BJ (cell line): ENCODE measurements at regions not wholly inside any gene's neighbourhood (a gene's known extent, or its start where the extent isn't known, plus 50 kb on each side); places are given as distances from the start of the nearest gene placed in this dataset.
A peak's percentile ranks its signal among the peaks of the same experiment; 100 is the strongest.

Source experiments
- CTCF ChIA-PET: fragments of 350-600 bp; formaldehyde crosslinking; extraction: SDS; loops from one replicate; lab custom pipeline; 2021; ENCODE audit warnings: antibody characterized with exemption, inconsistent platforms; lab: Yijun Ruan, JAX
- POLR2A ChIA-PET: fragments of 300-600 bp; sonication (Branson Sonifier 250); formaldehyde crosslinking; extraction: SDS; loops from one replicate; lab custom pipeline; 2021; ENCODE audit warnings: antibody characterized with exemption; lab: Charles Lee
- DNase-seq: peaks from one replicate; pipeline ENCODE4 v3.0.0-alpha.2; 2011; ENCODE audit warnings: low read depth
- H3K27me3 ChIP-seq: 2 replicates; pipeline ENCODE4 v1.6.0; 2011; ENCODE audit warnings: low read length; ENCODE audit not compliant: control insufficient read depth, insufficient read depth
- H3K36me3 ChIP-seq: 2 replicates; pipeline ENCODE4 v1.5.1; 2011; ENCODE audit warnings: low read length; ENCODE audit not compliant: control insufficient read depth, insufficient read depth
- H3K4me3 ChIP-seq: 2 replicates; pipeline ENCODE4 v1.5.1; 2011; ENCODE audit warnings: low read depth, mild to moderate bottlenecking, control low read depth, low read length
- CTCF ChIP-seq: IDR thresholded peaks from 2 replicates; pipeline ENCODE4 v1.5.1; 2011; ENCODE audit warnings: low read depth, mild to moderate bottlenecking, control low read depth, inconsistent platforms, low read length, moderate library complexity; ENCODE audit not compliant: insufficient read depth

- CTCF ChIA-PET: interaction anchor here (0.6 to 1.0 kb wide), 2 partner anchors 19 to 211 kb away, joined by 3 read pairs; no protein-coding TSS in a partner anchor
- POLR2A ChIA-PET: no interaction called here
Measured at GRCh38 chr2:39519886-39520285, 82.8 kb upstream of the MAP4K3 start.

GRCh38 chr2:39521876-39522517 lies 84.9 kb upstream of the MAP4K3 start:
- no peak for TF ChIP-seq CTCF
- Histone ChIP-seq H3K4me3 (no peak overlapping the region), H3K27me3 (no peaks in the 10 kb centered on the region), H3K36me3 (no peaks in the 10 kb centered on the region)
- ChIA-PET CTCF (interaction anchor here (1.6 kb wide), 1 partner anchor 9 kb away, joined by 4 read pairs; no protein-coding TSS in a partner anchor), POLR2A (no interaction called here)
- DNase-seq: no peak

More at GRCh38 chr2:39519886-39520285, 82.8 kb upstream of the MAP4K3 start:
- DNase-seq: no peak
- H3K36me3 ChIP-seq: no peaks in the 10 kb centered on the region
- no peak for TF ChIP-seq CTCF
- no peaks in the 10 kb centered on the region for H3K27me3 ChIP-seq
- H3K4me3 ChIP-seq: no peak overlapping the region

- TF ChIP-seq CTCF: no peak
- no peak for DNase-seq
- Histone ChIP-seq H3K27me3 (no peaks in the 10 kb centered on the region), H3K4me3 (no peak overlapping the region), H3K36me3 (no peaks in the 10 kb centered on the region)
- ChIA-PET CTCF (interaction anchor here (1.1 to 1.6 kb wide), 3 partner anchors 8 to 84 kb away, joined by 3 to 4 read pairs (median 4); no protein-coding TSS in a partner anchor), POLR2A (no interaction called here)
Measured at GRCh38 chr2:39522518-39522877, 85.4 kb upstream of the MAP4K3 start.

- CTCF ChIA-PET: interaction anchor here (0.8 to 2.3 kb wide), 6 partner anchors 9 to 173 kb away, joined by 3 to 11 read pairs (median 4); no protein-coding TSS in a partner anchor
- DNase-seq: peak; percentile 76
- H3K36me3 ChIP-seq: no peaks in the 10 kb centered on the region
- TF ChIP-seq CTCF: no peak
- H3K27me3 ChIP-seq: no peaks in the 10 kb centered on the region
- POLR2A ChIA-PET: interaction anchor here (1.0 kb wide), 1 partner anchor 81 kb away, joined by 3 read pairs; no protein-coding TSS in a partner anchor
- no peak overlapping the region for H3K4me3 ChIP-seq
Measured at GRCh38 chr2:39523308-39524044, 86.4 kb upstream of the MAP4K3 start.

- DNase-seq: no peak
- no peak overlapping the region for H3K4me3 ChIP-seq
- no peak for TF ChIP-seq CTCF
- H3K36me3 ChIP-seq: no peaks in the 10 kb centered on the region
- ChIA-PET POLR2A (interaction anchor here (0.6 to 1.0 kb wide), 2 partner anchors 70 to 80 kb away, joined by 3 to 4 read pairs; no protein-coding TSS in a partner anchor), CTCF (interaction anchor here (0.5 to 2.3 kb wide), 5 partner anchors 12 to 173 kb away, joined by 4 to 11 read pairs (median 4); no protein-coding TSS in a partner anchor)
- H3K27me3 ChIP-seq: no peaks in the 10 kb centered on the region
Measured at GRCh38 chr2:39524061-39524460, 87.0 kb upstream of the MAP4K3 start.
